ENCODE measurements at regions not wholly inside any gene's neighbourhood (a gene's known extent, or its start where the extent isn't known, plus 50 kb on each side); places are given as distances from the start of the nearest gene placed in this dataset.
A peak's percentile ranks its signal among the peaks of the same experiment; 100 is the strongest.

- TF ChIP-seq, protein P1, sequence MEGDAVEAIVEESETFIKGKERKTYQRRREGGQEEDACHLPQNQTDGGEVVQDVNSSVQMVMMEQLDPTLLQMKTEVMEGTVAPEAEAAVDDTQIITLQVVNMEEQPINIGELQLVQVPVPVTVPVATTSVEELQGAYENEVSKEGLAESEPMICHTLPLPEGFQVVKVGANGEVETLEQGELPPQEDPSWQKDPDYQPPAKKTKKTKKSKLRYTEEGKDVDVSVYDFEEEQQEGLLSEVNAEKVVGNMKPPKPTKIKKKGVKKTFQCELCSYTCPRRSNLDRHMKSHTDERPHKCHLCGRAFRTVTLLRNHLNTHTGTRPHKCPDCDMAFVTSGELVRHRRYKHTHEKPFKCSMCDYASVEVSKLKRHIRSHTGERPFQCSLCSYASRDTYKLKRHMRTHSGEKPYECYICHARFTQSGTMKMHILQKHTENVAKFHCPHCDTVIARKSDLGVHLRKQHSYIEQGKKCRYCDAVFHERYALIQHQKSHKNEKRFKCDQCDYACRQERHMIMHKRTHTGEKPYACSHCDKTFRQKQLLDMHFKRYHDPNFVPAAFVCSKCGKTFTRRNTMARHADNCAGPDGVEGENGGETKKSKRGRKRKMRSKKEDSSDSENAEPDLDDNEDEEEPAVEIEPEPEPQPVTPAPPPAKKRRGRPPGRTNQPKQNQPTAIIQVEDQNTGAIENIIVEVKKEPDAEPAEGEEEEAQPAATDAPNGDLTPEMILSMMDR (IDR thresholded peaks at IDR 0.05): peak in 1 of 7 experiments; percentile 17
- TF ChIP-seq POLR2A (IDR thresholded peaks at IDR 0.05): no peak
Observed at GRCh38 chr1:2896824-2897223, 95.3 kb upstream of the TTC34 start.

Measured in body of pancreas (tissue), 4 donors.